Astrocyte of the cerebellum (primary cell): ENCODE measurements at regions not wholly inside any gene's neighbourhood (a gene's known extent, or its start where the extent isn't known, plus 50 kb on each side); places are given as distances from the start of the nearest gene placed in this dataset.

Source experiments
- DNase-seq: peaks from one replicate; pipeline ENCODE4 v3.0.0-alpha.2; 2011; ENCODE audit warnings: low read depth
- H3K4me3 ChIP-seq: 2 replicates; pipeline ENCODE4 v1.5.1; 2011; ENCODE audit warnings: mild to moderate bottlenecking, low read depth, low read length, moderate library complexity
- CTCF ChIP-seq: IDR thresholded peaks from 2 replicates; pipeline ENCODE4 v1.5.1; 2012; ENCODE audit warnings: low read length, low read depth, moderate library complexity, mild to moderate bottlenecking; ENCODE audit errors: missing control alignments
- in situ Hi-C: cut with HindIII; loops from 2 replicates; pipeline ENCODE4 v1.10.0; 2017; ENCODE audit warnings: low sequenced_read_pairs

DNA sequence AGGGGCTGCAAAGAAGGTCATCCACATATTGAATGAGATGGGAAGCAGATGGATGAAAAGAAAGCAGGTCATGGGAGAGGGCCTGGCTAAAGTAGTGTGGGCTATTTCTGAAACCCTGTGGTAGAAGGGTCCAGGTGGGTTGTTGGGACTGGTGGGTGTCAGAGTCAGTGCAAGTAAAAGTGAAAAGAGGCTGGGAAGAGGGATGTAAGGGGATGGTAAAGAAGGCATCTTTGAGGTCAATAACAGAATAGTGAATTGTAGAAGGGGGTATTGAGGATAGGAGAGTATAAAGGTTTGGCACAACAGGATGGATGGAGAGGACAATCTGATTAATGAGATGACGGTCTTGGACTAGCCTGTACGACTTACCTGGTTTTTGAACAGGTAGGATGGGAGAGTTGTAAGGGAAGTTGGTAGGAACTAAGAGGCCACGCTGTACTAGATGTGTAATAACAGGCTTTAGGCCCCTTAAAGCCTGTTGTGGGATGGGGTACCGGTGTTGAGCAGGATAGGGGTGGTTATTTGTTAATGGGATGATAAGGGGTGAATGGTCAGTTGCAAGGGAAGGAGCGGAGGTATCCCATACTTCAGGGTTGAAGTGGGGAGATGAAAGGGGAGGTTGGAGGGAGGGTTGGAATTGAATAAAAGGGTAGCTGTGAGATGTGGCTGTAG lies 748.9 kb upstream of the ADGRB3 start:
- in situ Hi-C loops, result no loop called here
- no peak for TF ChIP-seq CTCF

GRCh38 chr6:67885081-67886033 lies 749.7 kb upstream of the ADGRB3 start:
- in situ Hi-C loops, result no loop called here
- TF ChIP-seq CTCF, result no peak
- no peak for DNase-seq
- no peak overlapping the region for H3K4me3 ChIP-seq

More for the DNA sequence above, 748.9 kb upstream of the ADGRB3 start:
- no peak overlapping the region for H3K4me3 ChIP-seq
- DNase-seq, result no peak

- no peak for DNase-seq
- no peak overlapping the region for H3K4me3 ChIP-seq
- TF ChIP-seq CTCF, result no peak
- in situ Hi-C loops, result no loop called here
Measured at GRCh38 chr6:67884442-67884841, 750.6 kb upstream of the ADGRB3 start.

GRCh38 chr6:67883500-67884366 lies 751.3 kb upstream of the ADGRB3 start:
- TF ChIP-seq CTCF, result no peak
- DNase-seq, result no peak
- in situ Hi-C loops, result no loop called here
- no peak overlapping the region for H3K4me3 ChIP-seq

- DNase-seq, result no peak
- TF ChIP-seq CTCF, result no peak
- in situ Hi-C loops, result no loop called here
- H3K4me3 ChIP-seq, result no peak overlapping the region
Measured at GRCh38 chr6:67882436-67883311, 752.4 kb upstream of the ADGRB3 start.

GRCh38 chr6:67881706-67882065 lies 753.4 kb upstream of the ADGRB3 start:
- no peak for TF ChIP-seq CTCF
- no peak for DNase-seq
- in situ Hi-C loops, result no loop called here
- no peak overlapping the region for H3K4me3 ChIP-seq
